ENCODE measurements at regions not wholly inside any gene's neighbourhood (a gene's known extent, or its start where the extent isn't known, plus 50 kb on each side); places are given as distances from the start of the nearest gene placed in this dataset.

DNA sequence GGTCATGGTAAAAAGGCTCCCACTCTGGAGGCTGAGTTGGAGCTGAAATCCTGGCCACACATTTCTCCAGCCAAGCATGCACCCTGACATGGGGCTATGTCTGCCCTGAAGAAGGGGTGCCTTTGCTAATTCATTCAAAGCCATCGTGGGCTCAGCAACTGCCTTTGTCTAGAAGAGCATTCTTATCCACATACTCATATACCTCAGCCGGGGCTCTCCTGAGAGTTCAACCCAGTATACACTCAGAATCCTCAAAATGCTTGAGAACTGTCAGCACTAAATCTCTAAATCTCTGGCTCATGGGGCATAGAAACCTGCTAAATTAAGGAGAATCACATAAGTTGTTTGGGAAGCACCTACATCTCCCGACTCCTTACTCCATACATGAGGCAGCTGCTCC is 89.3 kb downstream of the MRPL32 start:
- Mint-ChIP-seq H3K27ac (no peak overlapping the region), H3K4me3 (no peak overlapping the region), H3K9me3 (ENCODE audit: insufficient read depth) (no peaks in the 10 kb centered on the region), H3K4me1 (ENCODE audit: low read depth) (no peaks in the 10 kb centered on the region), H3K36me3 (ENCODE audit: low read depth) (no peaks in the 10 kb centered on the region), H3K27me3 (ENCODE audit: low read depth) (peaks cover 2% of the 10 kb centered on the region)
- CTCF ChIA-PET = no interaction called here
- DNase-seq (no peak), ATAC-seq (no peak)
- POLR2A ChIA-PET = no interaction called here

DNA sequence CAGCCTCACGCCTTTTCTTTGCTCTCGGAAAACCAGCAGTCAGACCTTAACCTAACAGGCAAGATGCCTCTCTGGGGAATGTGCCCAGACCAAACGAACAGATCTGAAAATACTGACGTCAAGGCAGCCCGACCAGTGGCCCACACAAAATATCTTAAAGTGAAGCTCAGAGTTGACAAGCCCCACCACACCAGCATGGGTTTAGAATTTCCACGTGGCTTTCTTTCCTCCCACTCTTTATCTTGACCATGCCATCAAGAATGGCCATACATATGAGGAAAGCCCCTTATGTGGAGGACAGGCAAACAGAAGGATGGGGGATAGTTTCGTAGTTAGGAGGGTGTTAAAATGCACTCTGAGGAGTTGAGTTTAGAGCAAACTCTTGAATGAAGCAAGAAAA is 89.8 kb downstream of the MRPL32 start:
- CTCF ChIA-PET = no interaction called here

DNA sequence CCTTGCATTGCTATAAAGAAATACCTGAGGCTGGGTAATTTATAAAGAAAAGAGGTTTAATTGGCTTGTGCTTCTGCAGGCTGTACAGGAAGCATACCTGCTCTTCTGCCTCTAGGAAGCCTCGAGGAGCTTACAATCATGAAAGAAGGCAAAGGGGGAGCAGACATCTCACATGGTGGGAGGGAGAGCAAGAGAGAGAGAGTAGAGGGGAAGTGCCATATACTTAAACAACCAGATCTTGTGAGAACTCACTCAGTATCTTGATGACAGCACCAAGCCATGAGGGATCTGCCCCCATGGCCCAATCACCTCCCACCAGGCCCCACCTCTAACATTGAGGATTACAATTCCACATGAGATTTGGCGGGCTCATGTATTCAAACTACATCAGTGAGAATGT is 79.1 kb upstream of the HECW1 start:
- H3K36me3 Mint-ChIP-seq (ENCODE audit: low read depth) = no peaks in the 10 kb centered on the region
- peaks cover 6% of the 10 kb centered on the region for H3K27me3 Mint-ChIP-seq (ENCODE audit: low read depth)
- DNase-seq = no peak
- no peaks in the 10 kb centered on the region for H3K4me1 Mint-ChIP-seq (ENCODE audit: low read depth)
- ATAC-seq = no peak
- H3K9me3 Mint-ChIP-seq (ENCODE audit: insufficient read depth) = no peaks in the 10 kb centered on the region
- CTCF ChIA-PET = no interaction called here
- POLR2A ChIA-PET = no interaction called here
- no peak overlapping the region for H3K27ac Mint-ChIP-seq
- no peak overlapping the region for H3K4me3 Mint-ChIP-seq

More for the DNA sequence above, 89.8 kb downstream of the MRPL32 start:
- Mint-ChIP-seq H3K4me1 (ENCODE audit: low read depth) (no peaks in the 10 kb centered on the region), H3K27ac (no peak overlapping the region), H3K36me3 (ENCODE audit: low read depth) (no peaks in the 10 kb centered on the region), H3K4me3 (no peak overlapping the region), H3K27me3 (ENCODE audit: low read depth) (peaks cover 2% of the 10 kb centered on the region), H3K9me3 (ENCODE audit: insufficient read depth) (no peaks in the 10 kb centered on the region)
- POLR2A ChIA-PET = no interaction called here
- no peak for DNase-seq
- no peak for ATAC-seq

DNA sequence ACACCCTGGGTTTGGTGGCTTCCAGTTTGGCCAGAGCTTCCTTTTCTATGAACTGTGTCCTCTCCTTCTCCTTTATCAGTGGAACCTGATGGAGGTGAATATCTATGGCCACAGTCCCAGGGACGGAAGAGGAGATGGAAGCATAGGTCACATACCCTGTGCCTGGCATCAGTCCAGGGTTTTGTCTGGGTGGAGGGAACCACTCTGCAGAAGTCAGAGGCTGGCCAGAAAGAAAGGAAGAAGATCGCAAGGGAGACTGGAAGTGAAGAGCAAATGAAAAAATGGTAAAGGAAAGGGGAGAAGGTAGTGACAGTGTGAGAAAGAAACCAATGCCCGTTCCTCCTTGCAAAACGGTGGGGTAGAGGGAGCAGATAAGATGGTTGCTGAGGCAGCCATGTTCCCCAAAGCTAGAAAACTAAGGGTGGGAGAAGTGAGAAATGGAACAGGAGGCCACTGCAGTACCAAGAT is 77.9 kb upstream of the HECW1 start:
- H3K4me3 Mint-ChIP-seq = no peak overlapping the region
- DNase-seq (no peak), ATAC-seq (no peak)
- H3K27me3 Mint-ChIP-seq (ENCODE audit: low read depth) = peaks cover 6% of the 10 kb centered on the region
- H3K27ac Mint-ChIP-seq = no peak overlapping the region
- H3K36me3 Mint-ChIP-seq (ENCODE audit: low read depth) = no peaks in the 10 kb centered on the region
- no peaks in the 10 kb centered on the region for H3K9me3 Mint-ChIP-seq (ENCODE audit: insufficient read depth)
- H3K4me1 Mint-ChIP-seq (ENCODE audit: low read depth) = no peaks in the 10 kb centered on the region
- ChIA-PET POLR2A (no interaction called here), CTCF (no interaction called here)

GRCh38 chr7:43037531-43037930 is 74.9 kb upstream of the HECW1 start:
- H3K27ac Mint-ChIP-seq = no peak overlapping the region
- H3K4me1 Mint-ChIP-seq (ENCODE audit: low read depth) = no peaks in the 10 kb centered on the region
- POLR2A ChIA-PET = no interaction called here
- H3K27me3 Mint-ChIP-seq (ENCODE audit: low read depth) = peaks cover 6% of the 10 kb centered on the region
- CTCF ChIA-PET = no interaction called here
- no peak for ATAC-seq
- no peak overlapping the region for H3K4me3 Mint-ChIP-seq
- H3K36me3 Mint-ChIP-seq (ENCODE audit: low read depth) = no peaks in the 10 kb centered on the region
- DNase-seq = no peak
- no peaks in the 10 kb centered on the region for H3K9me3 Mint-ChIP-seq (ENCODE audit: insufficient read depth)

- no peak overlapping the region for H3K27ac Mint-ChIP-seq
- POLR2A ChIA-PET = no interaction called here
- H3K36me3 Mint-ChIP-seq (ENCODE audit: low read depth) = no peaks in the 10 kb centered on the region
- no peak overlapping the region for H3K4me3 Mint-ChIP-seq
- ATAC-seq = no peak
- peaks cover 6% of the 10 kb centered on the region for H3K27me3 Mint-ChIP-seq (ENCODE audit: low read depth)
- CTCF ChIA-PET = no interaction called here
- H3K4me1 Mint-ChIP-seq (ENCODE audit: low read depth) = no peaks in the 10 kb centered on the region
- no peaks in the 10 kb centered on the region for H3K9me3 Mint-ChIP-seq (ENCODE audit: insufficient read depth)
- no peak for DNase-seq
Observed at GRCh38 chr7:43038254-43038653, 74.2 kb upstream of the HECW1 start.

DNA sequence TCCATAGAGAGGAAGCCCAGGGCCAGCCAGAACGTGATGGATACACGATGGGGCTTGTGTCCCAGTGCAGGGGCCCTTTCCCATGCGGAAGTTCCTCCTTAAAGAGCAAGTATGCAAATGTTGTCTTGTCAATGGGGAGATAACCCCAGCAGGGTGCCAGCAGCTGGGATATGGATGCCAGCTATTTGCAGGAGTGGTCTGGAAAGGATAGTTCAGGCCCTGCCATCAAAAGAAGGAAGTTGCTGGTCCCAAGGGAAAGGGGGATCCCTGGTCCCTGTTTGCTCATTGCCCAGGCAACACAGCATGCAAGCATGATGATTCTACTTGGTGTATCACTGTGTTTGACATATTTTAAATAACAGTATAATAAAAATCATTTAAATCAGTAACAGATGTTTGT is 73.1 kb upstream of the HECW1 start:
- ATAC-seq (no peak), DNase-seq (no peak)
- Mint-ChIP-seq H3K36me3 (ENCODE audit: low read depth) (no peaks in the 10 kb centered on the region), H3K4me3 (no peak overlapping the region), H3K27me3 (ENCODE audit: low read depth) (peaks cover 6% of the 10 kb centered on the region), H3K9me3 (ENCODE audit: insufficient read depth) (no peaks in the 10 kb centered on the region), H3K4me1 (ENCODE audit: low read depth) (no peaks in the 10 kb centered on the region), H3K27ac (no peak overlapping the region)
- CTCF ChIA-PET = no interaction called here
- POLR2A ChIA-PET = no interaction called here

DNA sequence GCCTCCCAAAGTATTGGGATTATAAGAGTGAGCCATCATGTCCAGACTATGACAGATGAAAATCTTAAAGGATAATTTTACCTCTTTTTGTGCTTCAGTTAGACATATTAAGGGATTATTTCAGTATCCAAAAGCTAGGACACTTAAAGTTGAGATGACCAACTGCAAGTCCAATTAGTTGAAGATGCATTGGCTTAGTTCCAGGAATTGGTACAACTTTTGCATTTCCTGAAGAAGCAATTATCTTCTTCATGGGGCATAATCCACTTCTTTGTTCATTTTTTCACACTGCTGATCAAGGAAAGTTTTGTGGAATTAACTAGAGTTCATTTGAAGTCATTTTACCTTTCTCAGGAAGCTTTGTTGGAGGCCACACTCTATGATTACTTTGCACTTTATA is 72.0 kb upstream of the HECW1 start:
- ChIA-PET POLR2A (no interaction called here), CTCF (no interaction called here)
- Mint-ChIP-seq H3K27ac (no peak overlapping the region), H3K36me3 (ENCODE audit: low read depth) (no peaks in the 10 kb centered on the region), H3K4me1 (ENCODE audit: low read depth) (no peaks in the 10 kb centered on the region), H3K4me3 (no peak overlapping the region), H3K27me3 (ENCODE audit: low read depth) (no peaks in the 10 kb centered on the region), H3K9me3 (ENCODE audit: insufficient read depth) (no peaks in the 10 kb centered on the region)
- ATAC-seq (no peak), DNase-seq (no peak)

- Mint-ChIP-seq H3K9me3 (ENCODE audit: insufficient read depth) (no peaks in the 10 kb centered on the region), H3K27me3 (ENCODE audit: low read depth) (no peaks in the 10 kb centered on the region), H3K36me3 (ENCODE audit: low read depth) (no peaks in the 10 kb centered on the region), H3K4me1 (ENCODE audit: low read depth) (no peaks in the 10 kb centered on the region), H3K27ac (no peak overlapping the region), H3K4me3 (no peak overlapping the region)
- ChIA-PET POLR2A (no interaction called here), CTCF (no interaction called here)
- ATAC-seq (no peak), DNase-seq (no peak)
Observed at GRCh38 chr7:43041105-43041504, 71.3 kb upstream of the HECW1 start.

DNA sequence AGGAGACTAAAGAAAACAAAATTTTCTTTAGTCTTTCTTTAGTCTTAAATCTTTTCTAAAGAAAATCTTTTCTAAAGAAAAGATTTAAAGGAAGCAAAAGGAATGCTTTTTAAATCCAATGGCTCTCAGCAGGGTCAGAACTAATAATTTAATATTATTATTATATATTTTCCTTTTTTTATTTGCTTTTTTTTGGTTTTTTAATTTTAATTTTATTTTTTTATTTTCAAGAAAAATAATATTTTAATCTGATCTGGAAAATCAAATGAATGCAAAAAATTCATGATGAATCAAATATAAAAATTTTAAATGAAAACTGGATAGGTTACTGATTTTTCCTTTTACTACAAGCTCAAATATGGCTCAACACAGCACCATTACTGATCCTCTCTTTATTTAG is 70.7 kb upstream of the HECW1 start:
- H3K4me1 Mint-ChIP-seq (ENCODE audit: low read depth) = no peaks in the 10 kb centered on the region
- POLR2A ChIA-PET = no interaction called here
- H3K9me3 Mint-ChIP-seq (ENCODE audit: insufficient read depth) = no peaks in the 10 kb centered on the region
- no peaks in the 10 kb centered on the region for H3K27me3 Mint-ChIP-seq (ENCODE audit: low read depth)
- no peak overlapping the region for H3K4me3 Mint-ChIP-seq
- ATAC-seq (no peak), DNase-seq (no peak)
- H3K36me3 Mint-ChIP-seq (ENCODE audit: low read depth) = no peaks in the 10 kb centered on the region
- CTCF ChIA-PET = no interaction called here
- H3K27ac Mint-ChIP-seq = no peak overlapping the region

DNA sequence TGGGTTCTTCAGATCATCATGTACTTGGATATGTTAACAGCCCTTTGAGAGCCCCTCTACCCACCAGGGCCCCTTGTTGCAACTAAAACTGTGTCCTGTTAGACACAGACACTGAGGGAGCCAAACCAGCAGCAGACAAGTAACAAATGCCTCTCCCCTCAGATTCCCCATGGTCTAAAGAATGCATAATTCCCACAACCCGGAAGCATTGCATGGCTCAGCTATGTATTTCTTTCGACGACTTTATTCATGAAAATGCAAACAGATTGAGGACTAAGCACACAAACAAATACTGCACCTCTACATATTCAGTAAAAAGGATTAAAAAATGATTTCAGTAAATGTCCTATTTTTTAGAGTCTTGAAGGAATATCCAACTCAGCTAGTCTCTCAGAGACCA is 70.1 kb upstream of the HECW1 start:
- ChIA-PET CTCF (no interaction called here), POLR2A (no interaction called here)
- Mint-ChIP-seq H3K4me1 (ENCODE audit: low read depth) (no peaks in the 10 kb centered on the region), H3K36me3 (ENCODE audit: low read depth) (no peaks in the 10 kb centered on the region), H3K4me3 (no peak overlapping the region), H3K27me3 (ENCODE audit: low read depth) (no peaks in the 10 kb centered on the region), H3K27ac (no peak overlapping the region), H3K9me3 (ENCODE audit: insufficient read depth) (no peaks in the 10 kb centered on the region)
- DNase-seq (no peak), ATAC-seq (no peak)

GRCh38 chr7:43044511-43044910 is 67.9 kb upstream of the HECW1 start:
- DNase-seq = no peak
- no peak overlapping the region for H3K27ac Mint-ChIP-seq
- no peak for ATAC-seq
- no peak overlapping the region for H3K4me3 Mint-ChIP-seq
- peaks cover 7% of the 10 kb centered on the region for H3K27me3 Mint-ChIP-seq (ENCODE audit: low read depth)
- no peaks in the 10 kb centered on the region for H3K9me3 Mint-ChIP-seq (ENCODE audit: insufficient read depth)
- no peaks in the 10 kb centered on the region for H3K4me1 Mint-ChIP-seq (ENCODE audit: low read depth)
- ChIA-PET CTCF (no interaction called here), POLR2A (no interaction called here)
- H3K36me3 Mint-ChIP-seq (ENCODE audit: low read depth) = no peaks in the 10 kb centered on the region

- CTCF ChIA-PET = interaction anchor here (1.2 kb wide), 1 partner anchor 17 kb away, joined by 4 read pairs; no protein-coding TSS in a partner anchor
- no peak for ATAC-seq
- POLR2A ChIA-PET = no interaction called here
Observed at GRCh38 chr7:43054052-43054722, 58.3 kb upstream of the HECW1 start.

More at GRCh38 chr7:43054052-43054722, 58.3 kb upstream of the HECW1 start:
- Mint-ChIP-seq H3K4me1 (ENCODE audit: low read depth) (no peaks in the 10 kb centered on the region), H3K27ac (no peak overlapping the region), H3K9me3 (ENCODE audit: insufficient read depth) (no peaks in the 10 kb centered on the region), H3K36me3 (ENCODE audit: low read depth) (no peaks in the 10 kb centered on the region), H3K4me3 (no peak overlapping the region), H3K27me3 (ENCODE audit: low read depth) (peaks cover 14% of the 10 kb centered on the region)
- DNase-seq = no peak
